GM10266 (cell line): ENCODE measurements at regions not wholly inside any gene's neighbourhood (a gene's known extent, or its start where the extent isn't known, plus 50 kb on each side); places are given as distances from the start of the nearest gene placed in this dataset.

Experiments
- DNase-seq: peaks from one replicate; pipeline ENCODE4 v3.0.0; 2012; ENCODE audit errors: extremely low spot score
- CTCF ChIP-seq: IDR thresholded peaks from 2 replicates; pipeline ENCODE4 v1.5.1; 2012; ENCODE audit warnings: mild to moderate bottlenecking, low read depth; ENCODE audit not compliant: control insufficient read depth, insufficient read depth; ENCODE audit errors: missing control alignments

GRCh38 chr16:73299346-73299745, 251.4 kb upstream of the ZFHX3 start:
- no peak for DNase-seq
- no peak for TF ChIP-seq CTCF

- TF ChIP-seq CTCF: no peak
- no peak for DNase-seq
Observed at GRCh38 chr16:73298562-73298961, 250.6 kb upstream of the ZFHX3 start.

DNA sequence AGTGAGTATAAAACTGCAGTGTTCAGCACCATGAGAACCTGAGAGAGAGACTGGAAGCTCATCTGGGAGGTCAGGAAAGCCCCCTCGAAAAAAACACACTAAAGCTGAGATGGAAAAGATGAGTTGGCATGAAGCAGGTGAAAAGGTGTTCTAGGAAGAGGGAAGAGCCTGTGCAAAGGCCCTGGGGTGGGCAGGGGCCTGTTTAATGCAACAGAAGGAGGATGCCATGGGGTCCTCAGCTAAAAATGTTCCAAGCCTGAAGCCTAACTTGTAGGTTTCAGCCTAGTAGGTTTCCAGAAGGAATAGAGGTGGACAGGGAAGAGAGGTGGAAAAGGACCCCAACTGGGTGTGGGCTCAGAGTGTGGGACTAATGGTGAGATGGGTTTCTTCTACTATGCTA, 242.3 kb upstream of the ZFHX3 start:
- DNase-seq: no peak
- TF ChIP-seq CTCF: no peak

GRCh38 chr16:73289232-73289631, 241.3 kb upstream of the ZFHX3 start:
- no peak for TF ChIP-seq CTCF
- peak; percentile 55 for DNase-seq

- TF ChIP-seq CTCF: no peak
- DNase-seq: no peak
Observed at GRCh38 chr16:73288520-73288919, 240.6 kb upstream of the ZFHX3 start.

- no peak for TF ChIP-seq CTCF
- no peak for DNase-seq
Observed at GRCh38 chr16:73287859-73288405, 240.0 kb upstream of the ZFHX3 start.

GRCh38 chr16:73286346-73287267, 238.7 kb upstream of the ZFHX3 start:
- no peak for DNase-seq
- no peak for TF ChIP-seq CTCF
